ENCODE measurements at regions not wholly inside any gene's neighbourhood (a gene's known extent, or its start where the extent isn't known, plus 50 kb on each side); places are given as distances from the start of the nearest gene placed in this dataset.

DNA sequence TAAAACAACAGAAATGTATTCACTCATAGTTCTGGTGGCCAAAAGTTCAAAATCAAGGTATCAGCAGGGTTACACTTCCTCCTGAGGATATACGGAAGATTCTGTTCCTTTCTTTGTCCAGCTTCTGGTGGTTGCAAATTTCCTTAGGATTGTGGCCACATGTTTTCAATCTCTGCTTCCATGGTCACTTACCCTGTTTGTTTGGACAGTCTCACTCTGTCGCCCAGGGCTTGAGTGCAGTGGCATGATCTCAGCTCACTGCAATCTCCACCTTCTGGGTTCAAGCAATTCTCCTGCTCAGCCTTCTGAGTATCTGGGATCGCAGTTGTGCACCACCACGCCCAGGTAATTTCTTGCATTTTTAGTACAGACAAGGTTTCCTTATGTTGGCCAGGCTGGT is 534.3 kb downstream of the KCNA4 start:
- TF ChIP-seq, protein P1, sequence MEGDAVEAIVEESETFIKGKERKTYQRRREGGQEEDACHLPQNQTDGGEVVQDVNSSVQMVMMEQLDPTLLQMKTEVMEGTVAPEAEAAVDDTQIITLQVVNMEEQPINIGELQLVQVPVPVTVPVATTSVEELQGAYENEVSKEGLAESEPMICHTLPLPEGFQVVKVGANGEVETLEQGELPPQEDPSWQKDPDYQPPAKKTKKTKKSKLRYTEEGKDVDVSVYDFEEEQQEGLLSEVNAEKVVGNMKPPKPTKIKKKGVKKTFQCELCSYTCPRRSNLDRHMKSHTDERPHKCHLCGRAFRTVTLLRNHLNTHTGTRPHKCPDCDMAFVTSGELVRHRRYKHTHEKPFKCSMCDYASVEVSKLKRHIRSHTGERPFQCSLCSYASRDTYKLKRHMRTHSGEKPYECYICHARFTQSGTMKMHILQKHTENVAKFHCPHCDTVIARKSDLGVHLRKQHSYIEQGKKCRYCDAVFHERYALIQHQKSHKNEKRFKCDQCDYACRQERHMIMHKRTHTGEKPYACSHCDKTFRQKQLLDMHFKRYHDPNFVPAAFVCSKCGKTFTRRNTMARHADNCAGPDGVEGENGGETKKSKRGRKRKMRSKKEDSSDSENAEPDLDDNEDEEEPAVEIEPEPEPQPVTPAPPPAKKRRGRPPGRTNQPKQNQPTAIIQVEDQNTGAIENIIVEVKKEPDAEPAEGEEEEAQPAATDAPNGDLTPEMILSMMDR (IDR thresholded peaks at IDR 0.05; ENCODE audit: control insufficient read depth, insufficient read depth, low read depth, low read length, missing control alignments), result no peak
- no peak for DNase-seq (ENCODE audit: low read depth)
- H3K4me3 ChIP-seq (ENCODE audit: control insufficient read depth, low read depth, low read length), result no peak overlapping the region

DNA sequence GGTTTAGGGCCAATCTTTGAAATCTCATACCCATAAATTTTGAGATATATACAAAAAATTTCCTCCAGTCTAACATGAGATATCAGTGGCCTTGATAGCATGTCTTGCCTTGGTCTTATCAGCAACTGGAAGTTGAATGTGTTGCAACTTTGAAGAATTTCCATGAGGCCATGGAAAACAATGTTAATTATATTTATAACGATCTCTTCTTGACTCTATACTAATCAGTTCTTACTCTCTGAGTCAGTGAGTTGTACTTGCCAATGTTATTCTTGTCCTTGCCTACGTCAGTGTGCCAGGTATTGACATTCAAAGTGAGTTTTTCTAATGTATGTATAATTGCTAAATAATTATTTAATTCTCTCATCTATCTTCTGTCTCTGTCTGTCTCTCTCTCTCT is 535.1 kb downstream of the KCNA4 start:
- TF ChIP-seq, protein P1 (IDR thresholded peaks at IDR 0.05; ENCODE audit: control insufficient read depth, insufficient read depth, low read depth, low read length, missing control alignments), result no peak
- no peak for DNase-seq (ENCODE audit: low read depth)
- H3K4me3 ChIP-seq (ENCODE audit: control insufficient read depth, low read depth, low read length), result no peak overlapping the region

DNA sequence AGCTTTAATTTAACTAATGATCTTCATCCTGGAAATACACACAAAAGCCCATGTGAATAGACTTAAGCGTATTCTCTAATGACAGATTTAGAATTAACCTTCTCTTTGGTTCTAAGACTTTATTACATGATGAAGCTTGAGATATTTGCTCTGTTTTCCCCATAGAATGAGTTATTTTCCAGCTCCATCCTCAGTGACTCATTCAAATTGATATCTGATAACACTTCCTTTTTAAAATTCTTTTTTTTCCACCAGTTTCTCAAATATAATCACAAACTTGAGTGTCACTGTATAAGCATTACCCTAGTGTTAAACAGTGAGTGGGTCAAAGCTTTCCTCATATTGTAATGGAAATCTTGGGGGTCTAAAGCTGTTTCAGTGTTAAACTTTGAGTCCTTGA is 535.8 kb downstream of the KCNA4 start:
- TF ChIP-seq, protein P1 (IDR thresholded peaks at IDR 0.05; ENCODE audit: control insufficient read depth, insufficient read depth, low read depth, low read length, missing control alignments), result no peak
- no peak overlapping the region for H3K4me3 ChIP-seq (ENCODE audit: control insufficient read depth, low read depth, low read length)
- no peak for DNase-seq (ENCODE audit: low read depth)

DNA sequence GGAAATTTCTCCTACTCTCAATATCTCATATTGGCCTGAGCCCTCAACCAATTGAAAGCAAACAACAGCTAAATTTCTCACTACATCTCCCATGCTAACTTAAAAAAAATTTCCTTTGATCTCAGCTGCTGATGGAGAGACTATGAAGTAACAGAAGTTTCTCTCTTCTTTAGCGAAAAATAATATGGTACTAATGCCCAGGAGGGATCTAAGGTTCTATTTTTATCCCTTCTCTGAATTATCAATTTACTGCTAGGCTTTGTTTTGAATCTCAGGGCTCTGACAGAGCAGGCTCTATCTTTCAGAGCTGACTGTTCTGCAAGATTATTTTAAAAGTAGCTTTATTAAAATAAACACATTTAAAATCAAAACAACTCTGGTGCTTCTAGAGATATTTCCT is 558.6 kb downstream of the KCNA4 start:
- TF ChIP-seq, protein P1 (IDR thresholded peaks at IDR 0.05; ENCODE audit: control insufficient read depth, insufficient read depth, low read depth, low read length, missing control alignments), result no peak
- no peak for DNase-seq (ENCODE audit: low read depth)
- no peak overlapping the region for H3K4me3 ChIP-seq (ENCODE audit: control insufficient read depth, low read depth, low read length)

DNA sequence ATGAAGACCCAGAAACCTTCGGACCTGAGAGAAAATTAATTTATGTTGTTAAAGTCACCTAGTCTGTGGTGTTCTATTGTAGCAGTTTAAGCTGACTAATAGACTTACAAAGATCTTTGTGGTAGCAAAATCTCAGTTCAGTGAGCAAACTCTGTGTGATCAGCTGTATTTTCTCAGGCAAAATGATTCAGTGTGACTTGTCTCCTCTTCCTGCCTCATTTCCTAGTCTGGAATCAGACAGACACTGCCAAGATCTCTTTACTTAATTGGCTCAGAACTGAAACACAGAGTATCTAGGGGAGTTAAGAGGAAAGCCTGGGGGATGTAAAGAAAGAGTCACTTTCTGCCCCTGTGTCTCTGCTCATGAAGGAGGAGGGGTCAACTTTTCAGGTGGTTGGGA is 564.7 kb downstream of the KCNA4 start:
- TF ChIP-seq, protein P1 (IDR thresholded peaks at IDR 0.05; ENCODE audit: control insufficient read depth, insufficient read depth, low read depth, low read length, missing control alignments), result no peak
- H3K4me3 ChIP-seq (ENCODE audit: control insufficient read depth, low read depth, low read length), result no peak overlapping the region
- DNase-seq (ENCODE audit: low read depth), result no peak

DNA sequence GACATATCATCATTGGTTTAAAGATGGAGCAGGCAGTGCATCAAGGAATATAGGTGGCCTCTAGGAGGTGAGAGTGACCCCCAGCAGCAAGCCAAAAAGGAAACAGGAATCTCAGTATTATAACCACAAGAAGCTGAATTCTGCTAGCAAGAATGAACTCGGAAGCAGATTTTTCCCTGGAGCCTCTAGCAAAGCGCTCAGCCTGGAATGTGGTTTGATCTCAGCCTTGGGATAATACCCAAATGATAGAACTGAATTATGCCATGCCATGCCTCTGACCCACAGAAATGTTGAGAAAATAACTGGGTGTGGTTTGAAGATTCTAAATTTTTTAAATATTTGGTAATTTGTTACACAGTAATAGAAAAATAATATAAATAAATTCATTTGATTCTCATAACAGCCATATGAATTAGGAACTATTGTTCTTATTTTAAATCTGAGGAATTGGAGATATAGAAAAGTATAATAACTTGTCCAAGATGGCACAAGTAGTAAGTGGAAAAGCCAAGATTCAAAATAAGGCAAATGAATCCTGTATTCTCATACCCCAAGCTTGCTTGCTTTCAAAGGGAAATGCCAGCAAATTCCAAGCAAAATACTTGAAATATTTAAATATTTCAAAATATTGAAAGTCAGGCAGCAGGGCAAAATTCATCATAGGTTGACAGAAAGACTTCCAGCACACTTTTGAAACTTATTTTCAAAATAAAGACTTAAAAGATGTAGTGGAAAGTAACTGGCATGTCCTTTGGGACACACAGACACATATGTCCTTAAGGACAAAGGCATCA is 567.4 kb downstream of the KCNA4 start:
- TF ChIP-seq, protein P1 (IDR thresholded peaks at IDR 0.05; ENCODE audit: control insufficient read depth, insufficient read depth, low read depth, low read length, missing control alignments), result no peak
- no peak for DNase-seq (ENCODE audit: low read depth)
- H3K4me3 ChIP-seq (ENCODE audit: control insufficient read depth, low read depth, low read length), result no peak overlapping the region
